ENCODE measurements at regions not wholly inside any gene's neighbourhood (a gene's known extent, or its start where the extent isn't known, plus 50 kb on each side); places are given as distances from the start of the nearest gene placed in this dataset.
"Not testable (repeated sequence)": the region's sequence is repeated elsewhere in the genome, so short reads cannot be mapped to it uniquely, and the experiment has no call there.

- H3K36me3 Mint-ChIP-seq; H3K27me3 Mint-ChIP-seq (ENCODE audit: low read depth); H3K4me3 Mint-ChIP-seq; DNase-seq (ENCODE audit: low spot score in 2 of 2, unreplicated experiment in 2 of 2); H3K4me1 Mint-ChIP-seq; H3K27ac Mint-ChIP-seq: not testable (repeated sequence)
- H3K9me3 Mint-ChIP-seq, result peaks cover 14% of the 10 kb centered on the region
These were observed 54.8 kb upstream of the ZNF717 start for GRCh38 chr3:75840160-75840559.

DNA sequence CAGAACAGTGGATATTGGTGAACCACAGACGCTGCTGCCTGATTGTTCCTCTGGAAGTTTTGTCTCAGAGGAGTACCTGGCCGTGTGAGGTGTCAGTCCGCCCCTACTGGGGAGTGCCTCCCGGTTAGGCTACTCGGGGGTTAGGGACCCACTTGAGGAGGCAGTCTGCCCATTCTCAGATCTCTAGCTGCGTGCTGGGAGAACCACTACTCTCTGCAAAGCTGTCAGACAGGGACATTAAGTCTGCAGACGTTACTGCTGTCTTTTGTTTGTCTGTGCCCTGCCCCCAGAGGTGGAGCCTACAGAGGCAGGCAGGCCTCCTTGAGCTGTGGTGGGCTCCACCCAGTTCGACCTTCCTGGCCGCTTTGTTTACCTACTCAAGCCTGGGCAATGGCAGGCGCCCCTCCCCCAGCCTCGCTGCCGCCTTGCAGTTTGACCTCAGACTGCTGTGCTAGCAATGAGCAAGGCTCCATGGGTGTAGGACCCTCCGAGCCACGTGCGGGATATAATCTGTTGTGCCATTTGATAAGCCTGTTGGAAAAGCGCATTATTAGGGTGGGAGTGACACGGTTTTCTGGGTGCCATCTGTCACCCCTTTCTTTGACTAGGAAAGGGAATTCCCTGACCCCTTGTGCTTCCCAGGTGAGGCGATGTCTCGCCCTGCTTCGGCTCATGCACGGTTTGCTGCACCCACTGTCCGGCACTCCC lies 65.1 kb upstream of the ZNF717 start:
- H3K4me3 Mint-ChIP-seq; H3K27ac Mint-ChIP-seq; DNase-seq (ENCODE audit: low spot score in 2 of 2, unreplicated experiment in 2 of 2); H3K36me3 Mint-ChIP-seq; H3K27me3 Mint-ChIP-seq (ENCODE audit: low read depth); H3K4me1 Mint-ChIP-seq: not testable (repeated sequence)
- H3K9me3 Mint-ChIP-seq, result peaks cover 20% of the 10 kb centered on the region

DNA sequence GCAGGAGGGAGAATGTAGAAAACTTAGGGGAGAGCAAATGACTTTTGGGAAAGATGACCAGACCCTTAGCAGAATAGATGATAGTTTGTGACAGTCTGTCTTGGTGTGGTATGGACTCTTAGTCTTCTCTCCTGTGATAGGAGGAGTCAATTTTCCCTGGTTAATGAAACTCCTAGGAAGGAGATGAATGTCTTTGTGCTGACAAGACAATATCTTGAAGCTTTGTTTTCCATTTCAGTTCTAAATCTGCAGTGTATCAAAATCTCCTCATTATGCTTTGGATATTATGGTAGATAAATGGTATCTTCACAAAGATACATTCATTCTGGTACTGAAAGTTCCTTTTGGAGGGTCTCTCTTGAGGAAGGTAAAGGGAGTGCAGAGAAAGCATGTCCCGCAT lies 77.8 kb upstream of the ZNF717 start:
- Mint-ChIP-seq H3K9me3 (peaks cover 6% of the 10 kb centered on the region), H3K4me3 (no peak overlapping the region), H3K27ac (no peak overlapping the region), H3K27me3 (ENCODE audit: low read depth) (no peaks in the 10 kb centered on the region), H3K4me1 (peaks cover 15% of the 10 kb centered on the region), H3K36me3 (peaks cover 4% of the 10 kb centered on the region)
- DNase-seq (ENCODE audit: low spot score in 2 of 2, unreplicated experiment in 2 of 2), result no peak
- no peak for TF ChIP-seq CTCF (IDR thresholded peaks at IDR 0.05; ENCODE audit: unreplicated experiment)

DNA sequence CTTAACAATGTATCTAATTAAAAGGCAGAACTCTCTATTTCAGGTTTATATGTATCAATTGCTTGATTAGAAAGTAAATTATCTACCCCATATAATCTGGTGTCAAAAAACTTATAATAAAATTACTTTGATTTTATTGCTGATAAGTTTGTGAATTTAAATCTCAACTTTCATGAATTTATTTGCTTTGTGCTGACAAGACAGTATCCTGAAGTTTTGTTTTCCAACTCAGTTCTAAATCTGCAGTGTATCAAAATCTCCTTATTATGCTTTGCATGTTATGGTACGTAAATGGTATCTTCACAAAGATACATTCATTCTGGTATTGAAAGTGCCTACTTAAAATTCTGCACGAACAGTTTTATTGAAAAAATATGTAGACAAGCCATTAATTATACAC lies 78.5 kb upstream of the ZNF717 start:
- Mint-ChIP-seq H3K27me3 (ENCODE audit: low read depth) (no peaks in the 10 kb centered on the region), H3K4me3 (no peak overlapping the region), H3K9me3 (peaks cover 6% of the 10 kb centered on the region), H3K4me1 (peaks cover 11% of the 10 kb centered on the region), H3K36me3 (peaks cover 4% of the 10 kb centered on the region), H3K27ac (no peak overlapping the region)
- TF ChIP-seq CTCF (IDR thresholded peaks at IDR 0.05; ENCODE audit: unreplicated experiment), result no peak
- no peak for DNase-seq (ENCODE audit: low spot score in 2 of 2, unreplicated experiment in 2 of 2)

DNA sequence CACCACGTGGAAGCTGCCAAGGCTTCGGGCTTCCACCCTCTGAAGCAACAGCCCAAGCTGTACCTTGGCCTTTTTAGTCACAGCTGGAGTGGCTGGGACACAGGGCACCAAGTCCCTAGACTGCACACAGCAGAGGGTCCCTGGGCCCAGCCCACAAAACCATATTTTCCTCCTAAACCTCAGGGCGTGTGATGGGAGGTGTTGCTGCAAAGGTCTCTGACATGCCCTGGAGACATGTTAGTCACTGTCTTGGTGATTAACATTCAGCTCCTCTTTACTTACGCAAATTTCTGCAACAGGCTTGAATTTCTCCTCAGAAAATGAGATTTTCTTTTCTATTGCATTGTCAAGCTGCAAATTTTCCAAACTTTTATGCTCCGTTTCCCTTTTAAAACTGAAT lies 98.4 kb upstream of the ZNF717 start:
- peaks cover 14% of the 10 kb centered on the region for H3K9me3 Mint-ChIP-seq
- H3K36me3 Mint-ChIP-seq; H3K4me1 Mint-ChIP-seq; H3K27ac Mint-ChIP-seq; H3K4me3 Mint-ChIP-seq; H3K27me3 Mint-ChIP-seq (ENCODE audit: low read depth); DNase-seq (ENCODE audit: low spot score in 2 of 2, unreplicated experiment in 2 of 2): not testable (repeated sequence)

GRCh38 chr3:75886971-75887526 lies 101.7 kb upstream of the ZNF717 start:
- TF ChIP-seq CTCF (IDR thresholded peaks at IDR 0.05; ENCODE audit: unreplicated experiment), result no peak
- DNase-seq (ENCODE audit: low spot score in 2 of 2, unreplicated experiment in 2 of 2), result no peak
- H3K4me3 Mint-ChIP-seq, result no peak overlapping the region
- peaks cover 11% of the 10 kb centered on the region for H3K9me3 Mint-ChIP-seq
- H3K27ac Mint-ChIP-seq, result no peak overlapping the region
- H3K36me3 Mint-ChIP-seq, result no peaks in the 10 kb centered on the region
- peaks cover 24% of the 10 kb centered on the region for H3K4me1 Mint-ChIP-seq
- H3K27me3 Mint-ChIP-seq (ENCODE audit: low read depth), result no peaks in the 10 kb centered on the region

DNA sequence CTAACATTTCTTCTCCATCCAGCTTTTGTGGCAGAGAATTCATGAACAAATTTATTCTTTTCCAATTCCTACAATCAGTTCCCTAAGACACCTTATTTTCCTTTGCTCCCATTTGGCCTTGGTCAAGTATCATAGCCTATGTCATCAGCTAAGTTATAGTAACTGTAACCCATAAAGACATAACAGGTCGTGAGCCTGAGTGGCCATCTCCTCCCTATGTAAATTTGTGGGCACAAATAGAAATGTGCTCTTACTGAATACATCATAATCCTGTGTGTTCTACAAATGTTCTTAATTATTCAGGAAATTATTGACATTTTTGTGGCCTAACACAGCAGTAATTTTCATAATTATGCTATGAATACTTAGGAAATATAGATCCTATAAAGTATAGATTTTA lies 108.9 kb upstream of the ZNF717 start:
- no peak overlapping the region for H3K27ac Mint-ChIP-seq
- H3K4me3 Mint-ChIP-seq, result no peak overlapping the region
- no peak for DNase-seq (ENCODE audit: low spot score in 2 of 2, unreplicated experiment in 2 of 2)
- H3K4me1 Mint-ChIP-seq, result peaks cover 35% of the 10 kb centered on the region
- H3K36me3 Mint-ChIP-seq, result no peaks in the 10 kb centered on the region
- TF ChIP-seq CTCF (IDR thresholded peaks at IDR 0.05; ENCODE audit: unreplicated experiment), result no peak
- H3K27me3 Mint-ChIP-seq (ENCODE audit: low read depth), result no peaks in the 10 kb centered on the region
- H3K9me3 Mint-ChIP-seq, result peaks cover 4% of the 10 kb centered on the region
